HepG2 (cell line): ENCODE measurements at regions not wholly inside any gene's neighbourhood (a gene's known extent, or its start where the extent isn't known, plus 50 kb on each side); places are given as distances from the start of the nearest gene placed in this dataset.

Source experiments
- ZNF263 ChIP-seq: sonication (generic); formaldehyde crosslinking; IDR thresholded peaks from 2 replicates; pipeline ENCODE4 v1.4.0; 2020; ENCODE audit warnings: missing genetic modification reagents
- ZNF274 ChIP-seq: sonication (generic); formaldehyde crosslinking; IDR thresholded peaks from 2 replicates; pipeline ENCODE4 v1.5.1; 2020; ENCODE audit warnings: mild to moderate bottlenecking, missing genetic modification reagents
- ZNF670 ChIP-seq: sonication (generic); formaldehyde crosslinking; IDR thresholded peaks from 2 replicates; pipeline ENCODE4 v1.8.0; 2022; ENCODE audit warnings: mild to moderate bottlenecking, missing genetic modification reagents, borderline replicate concordance
- TF ChIP-seq, protein P1 (sequence below): sonication (generic); formaldehyde crosslinking; IDR thresholded peaks from 2 replicates; pipeline ENCODE4 v1.5.0; 2020; ENCODE audit warnings: mild to moderate bottlenecking, missing genetic modification reagents, moderate library complexity

DNA sequence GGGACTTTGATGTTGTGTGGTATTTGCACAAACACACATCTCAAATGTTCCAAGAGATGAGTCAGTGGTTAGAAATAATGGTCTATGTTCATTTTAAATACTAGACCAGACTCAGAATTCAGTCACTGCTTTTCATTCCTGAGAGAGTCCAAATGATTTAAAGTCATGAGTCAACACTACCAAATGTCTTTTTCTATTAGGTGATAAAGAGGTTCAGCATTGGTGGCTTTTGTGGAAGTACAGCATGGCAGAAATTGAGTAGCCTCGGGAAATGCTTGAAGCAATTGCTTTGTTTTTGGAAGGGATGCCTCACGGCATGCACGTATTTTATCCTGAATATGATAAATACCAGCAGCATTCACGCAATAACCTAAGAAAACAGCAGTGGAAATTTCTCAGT lies 115.7 kb downstream of the DIO2 start:
- TF ChIP-seq ZNF274 (CRISPR knock-in tag) (no peak), ZNF670 (CRISPR knock-in tag) (no peak), ZNF263 (CRISPR knock-in tag) (no peak)
- TF ChIP-seq, protein P1, sequence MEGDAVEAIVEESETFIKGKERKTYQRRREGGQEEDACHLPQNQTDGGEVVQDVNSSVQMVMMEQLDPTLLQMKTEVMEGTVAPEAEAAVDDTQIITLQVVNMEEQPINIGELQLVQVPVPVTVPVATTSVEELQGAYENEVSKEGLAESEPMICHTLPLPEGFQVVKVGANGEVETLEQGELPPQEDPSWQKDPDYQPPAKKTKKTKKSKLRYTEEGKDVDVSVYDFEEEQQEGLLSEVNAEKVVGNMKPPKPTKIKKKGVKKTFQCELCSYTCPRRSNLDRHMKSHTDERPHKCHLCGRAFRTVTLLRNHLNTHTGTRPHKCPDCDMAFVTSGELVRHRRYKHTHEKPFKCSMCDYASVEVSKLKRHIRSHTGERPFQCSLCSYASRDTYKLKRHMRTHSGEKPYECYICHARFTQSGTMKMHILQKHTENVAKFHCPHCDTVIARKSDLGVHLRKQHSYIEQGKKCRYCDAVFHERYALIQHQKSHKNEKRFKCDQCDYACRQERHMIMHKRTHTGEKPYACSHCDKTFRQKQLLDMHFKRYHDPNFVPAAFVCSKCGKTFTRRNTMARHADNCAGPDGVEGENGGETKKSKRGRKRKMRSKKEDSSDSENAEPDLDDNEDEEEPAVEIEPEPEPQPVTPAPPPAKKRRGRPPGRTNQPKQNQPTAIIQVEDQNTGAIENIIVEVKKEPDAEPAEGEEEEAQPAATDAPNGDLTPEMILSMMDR, result no peak
